ENCODE measurements at regions not wholly inside any gene's neighbourhood (a gene's known extent, or its start where the extent isn't known, plus 50 kb on each side); places are given as distances from the start of the nearest gene placed in this dataset.
A peak's percentile ranks its signal among the peaks of the same experiment; 100 is the strongest.
"Not testable (repeated sequence)": the region's sequence is repeated elsewhere in the genome, so short reads cannot be mapped to it uniquely, and the experiment has no call there.

GRCh38 chr5:91457681-91458058 lies 74.6 kb upstream of the ARRDC3 start:
- ATAC-seq (no peak), DNase-seq (no peak)
- intact Hi-C loops (cut with DNase I), result no loop called here
- TF ChIP-seq POLR2A (IDR thresholded peaks at IDR 0.05) (no peak), CTCF (IDR thresholded peaks at IDR 0.05) (no peak)
- no peaks in the 10 kb centered on the region for H3K4me1 ChIP-seq
- H3K4me3 ChIP-seq, result no peak overlapping the region
- H3K36me3 ChIP-seq, result no peaks in the 10 kb centered on the region
- 100% methylated on average over 1 of the region's 1 CpG for WGBS (ENCODE audit: insufficient coverage, low coverage, low lambda C conversion rate, missing lambda C conversion rate)
- H3K27ac ChIP-seq, result no peak overlapping the region
- H3K27me3 ChIP-seq, result no peaks in the 10 kb centered on the region
- no peaks in the 10 kb centered on the region for H3K9me3 ChIP-seq

GRCh38 chr5:91456928-91457680 lies 74.0 kb upstream of the ARRDC3 start:
- ATAC-seq (no peak), DNase-seq (no peak)
- no peaks in the 10 kb centered on the region for H3K4me1 ChIP-seq
- TF ChIP-seq CTCF (IDR thresholded peaks at IDR 0.05) (no peak), POLR2A (IDR thresholded peaks at IDR 0.05) (no peak)
- no peak overlapping the region for H3K4me3 ChIP-seq
- intact Hi-C loops (cut with DNase I), result no loop called here
- no peaks in the 10 kb centered on the region for H3K27me3 ChIP-seq
- 71% methylated on average over 2 of the region's 2 CpGs for WGBS (ENCODE audit: insufficient coverage, low coverage, low lambda C conversion rate, missing lambda C conversion rate)
- H3K27ac ChIP-seq, result no peak overlapping the region
- no peaks in the 10 kb centered on the region for H3K36me3 ChIP-seq
- no peaks in the 10 kb centered on the region for H3K9me3 ChIP-seq

GRCh38 chr5:91449083-91449482 lies 66.0 kb upstream of the ARRDC3 start:
- Histone ChIP-seq H3K9me3 (no peaks in the 10 kb centered on the region), H3K4me3 (no peak overlapping the region), H3K27me3 (no peaks in the 10 kb centered on the region), H3K4me1 (peaks cover 0 to 11% (median 0%) of the 10 kb centered on the region in 4 donors), H3K27ac (peak overlapping the region in 2 of 3 donors; percentile 28 to 36), H3K36me3 (no peaks in the 10 kb centered on the region)
- intact Hi-C loops (cut with DNase I), result no loop called here
- TF ChIP-seq POLR2A (IDR thresholded peaks at IDR 0.05) (no peak), CTCF (IDR thresholded peaks at IDR 0.05) (no peak)
- ATAC-seq (peak in 3 of 4 donors; percentile 50 to 82 (median 80)), DNase-seq (no peak)
- WGBS (ENCODE audit: insufficient coverage, low coverage, low lambda C conversion rate, missing lambda C conversion rate), result 44% methylated on average over 1 of the region's 1 CpG

GRCh38 chr5:91448079-91448478 lies 65.0 kb upstream of the ARRDC3 start:
- H3K4me3 ChIP-seq; H3K27ac ChIP-seq; H3K27me3 ChIP-seq; H3K36me3 ChIP-seq; H3K9me3 ChIP-seq; ATAC-seq; intact Hi-C loops (cut with DNase I); DNase-seq: not testable (repeated sequence)
- 96% methylated on average over 2 of the region's 2 CpGs for WGBS (ENCODE audit: insufficient coverage, low coverage, low lambda C conversion rate, missing lambda C conversion rate)
- H3K4me1 ChIP-seq, result peaks cover 0 to 11% (median 0%) of the 10 kb centered on the region in 4 donors

- peaks cover 0 to 11% (median 0%) of the 10 kb centered on the region in 4 donors for H3K4me1 ChIP-seq
- H3K9me3 ChIP-seq; H3K4me3 ChIP-seq; H3K27me3 ChIP-seq; ATAC-seq; DNase-seq; H3K36me3 ChIP-seq; intact Hi-C loops (cut with DNase I); H3K27ac ChIP-seq: not testable (repeated sequence)
- 47% methylated on average over 2 of the region's 3 CpGs for WGBS (ENCODE audit: insufficient coverage, low coverage, low lambda C conversion rate, missing lambda C conversion rate)
Observed at GRCh38 chr5:91446880-91447279, 63.8 kb upstream of the ARRDC3 start.
